ENCODE measurements at regions not wholly inside any gene's neighbourhood (a gene's known extent, or its start where the extent isn't known, plus 50 kb on each side); places are given as distances from the start of the nearest gene placed in this dataset.
"Not testable (repeated sequence)": the region's sequence is repeated elsewhere in the genome, so short reads cannot be mapped to it uniquely, and the experiment has no call there.

GRCh38 chrX:13194291-13195103 lies 125.4 kb downstream of the ATXN3L start:
- no peak for DNase-seq (ENCODE audit: low read depth, low spot score)
- no peak overlapping the region for H3K4me3 ChIP-seq (ENCODE audit: low read depth, low read length)
- CTCF ChIA-PET = no interaction called here
- no peak for TF ChIP-seq CTCF (IDR thresholded peaks at IDR 0.05; ENCODE audit: insufficient read depth, low read length, missing control alignments)
- POLR2A ChIA-PET = interaction anchor here (1.0 kb wide), 1 partner anchor 215 kb away, joined by 3 read pairs; no protein-coding TSS in a partner anchor

GRCh38 chrX:13190051-13190450 lies 129.8 kb downstream of the ATXN3L start:
- ChIA-PET POLR2A (no interaction called here), CTCF (no interaction called here)
- no peak overlapping the region for H3K4me3 ChIP-seq (ENCODE audit: low read depth, low read length)
- no peak for DNase-seq (ENCODE audit: low read depth, low spot score)
- TF ChIP-seq CTCF (IDR thresholded peaks at IDR 0.05; ENCODE audit: insufficient read depth, low read length, missing control alignments) = no peak

- DNase-seq (ENCODE audit: low read depth, low spot score) = no peak
- no peak for TF ChIP-seq CTCF (IDR thresholded peaks at IDR 0.05; ENCODE audit: insufficient read depth, low read length, missing control alignments)
- ChIA-PET POLR2A (no interaction called here), CTCF (no interaction called here)
- H3K4me3 ChIP-seq (ENCODE audit: low read depth, low read length) = no peak overlapping the region
These were observed 130.5 kb downstream of the ATXN3L start for GRCh38 chrX:13189380-13189779.

- no peak overlapping the region for H3K4me3 ChIP-seq (ENCODE audit: low read depth, low read length)
- ChIA-PET CTCF (no interaction called here), POLR2A (no interaction called here)
- DNase-seq (ENCODE audit: low read depth, low spot score) = no peak
- no peak for TF ChIP-seq CTCF (IDR thresholded peaks at IDR 0.05; ENCODE audit: insufficient read depth, low read length, missing control alignments)
These were observed 131.0 kb downstream of the ATXN3L start for GRCh38 chrX:13188731-13189309.

GRCh38 chrX:13186643-13187042 lies 133.2 kb downstream of the ATXN3L start:
- CTCF ChIA-PET; H3K4me3 ChIP-seq (ENCODE audit: low read depth, low read length); DNase-seq (ENCODE audit: low read depth, low spot score); POLR2A ChIA-PET: not testable (repeated sequence)

GRCh38 chrX:13180807-13181206 lies 136.4 kb upstream of the FAM9C start:
- no peak for TF ChIP-seq CTCF (IDR thresholded peaks at IDR 0.05; ENCODE audit: insufficient read depth, low read length, missing control alignments)
- ChIA-PET CTCF (no interaction called here), POLR2A (no interaction called here)
- H3K4me3 ChIP-seq (ENCODE audit: low read depth, low read length) = no peak overlapping the region
- peak; percentile 1 for DNase-seq (ENCODE audit: low read depth, low spot score)

GRCh38 chrX:13179586-13179985 lies 135.2 kb upstream of the FAM9C start:
- TF ChIP-seq CTCF (IDR thresholded peaks at IDR 0.05; ENCODE audit: insufficient read depth, low read length, missing control alignments) = no peak
- ChIA-PET POLR2A (no interaction called here), CTCF (no interaction called here)
- H3K4me3 ChIP-seq (ENCODE audit: low read depth, low read length) = no peak overlapping the region
- DNase-seq (ENCODE audit: low read depth, low spot score) = no peak
